Hematopoietic multipotent progenitor cell treated with erythropoietin and hydrocortisone succinate and interleukin-3 and kit ligand, for 15 days (in vitro differentiated cells): ENCODE measurements at regions not wholly inside any gene's neighbourhood (a gene's known extent, or its start where the extent isn't known, plus 50 kb on each side); places are given as distances from the start of the nearest gene placed in this dataset.
A peak's percentile ranks its signal among the peaks of the same experiment; 100 is the strongest.
"Not testable (repeated sequence)": the region's sequence is repeated elsewhere in the genome, so short reads cannot be mapped to it uniquely, and the experiment has no call there.

Experiments used
- DNase-seq: peaks from one replicate; pipeline ENCODE4 v3.0.0-alpha.2; 2015; ENCODE audit warnings: low spot score

DNA sequence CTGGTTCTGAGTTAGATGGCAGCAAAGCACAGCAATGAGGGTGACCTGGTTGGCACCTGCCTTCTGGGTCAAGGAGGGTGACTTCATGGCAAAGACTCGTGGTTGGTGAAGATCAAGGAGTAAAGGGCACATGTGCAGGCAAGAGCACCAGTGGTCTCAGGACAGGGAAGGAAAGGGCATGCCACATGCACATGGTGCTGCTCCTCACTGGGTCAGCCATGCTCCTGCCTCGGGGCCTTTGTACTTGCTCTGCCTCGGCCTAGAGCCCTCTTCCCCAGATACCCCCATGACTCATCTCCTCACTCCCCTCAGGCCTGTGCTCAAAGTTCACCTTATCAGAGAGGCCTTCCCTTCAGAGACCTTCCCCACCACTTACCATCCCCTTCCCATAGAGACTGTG lies 106.7 kb upstream of the KDM7A start:
- DNase-seq = no peak

DNA sequence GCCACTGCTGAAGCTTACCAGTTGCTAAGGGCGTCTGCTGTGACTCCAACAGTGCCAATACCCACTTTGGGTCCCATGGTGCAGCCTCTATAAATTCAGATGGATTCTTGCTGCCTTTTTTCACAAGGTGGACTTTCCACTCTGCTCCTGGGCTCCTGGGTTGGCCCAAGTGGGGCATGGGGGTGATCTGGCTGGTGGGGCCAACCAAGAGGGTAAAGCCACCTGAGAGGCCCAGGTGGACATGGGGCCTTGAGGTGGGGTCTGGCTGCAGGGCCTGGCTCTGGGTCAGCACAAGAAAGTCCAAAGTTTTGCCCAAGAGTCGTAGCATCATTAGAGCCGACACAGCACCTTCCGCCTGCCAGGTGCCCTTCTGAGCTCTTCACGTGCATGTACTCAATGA lies 105.2 kb upstream of the KDM7A start:
- DNase-seq = no peak

GRCh38 chr7:140281255-140281654 lies 104.5 kb upstream of the KDM7A start:
- no peak for DNase-seq

DNA sequence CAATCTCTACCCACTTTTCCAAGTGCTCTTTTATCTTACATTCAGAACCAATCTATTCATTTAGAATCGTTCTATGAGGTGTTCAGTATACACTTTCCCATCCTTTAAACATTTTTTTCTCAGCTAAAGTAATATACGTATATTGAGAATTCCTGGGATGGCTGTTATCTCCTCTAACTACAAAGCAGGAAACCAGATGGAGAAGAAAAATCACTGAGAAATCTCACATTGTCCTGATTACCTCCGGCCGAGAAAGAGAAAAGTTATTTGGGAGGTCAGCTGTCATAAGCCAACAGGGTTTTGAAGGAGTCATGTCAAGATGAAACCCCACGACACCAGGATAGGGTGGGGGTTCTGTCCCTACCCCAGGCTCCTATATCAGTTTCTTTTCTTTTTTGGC lies 99.2 kb upstream of the KDM7A start:
- no peak for DNase-seq

GRCh38 chr7:140275069-140275965 lies 98.5 kb upstream of the KDM7A start:
- no peak for DNase-seq

- DNase-seq = no peak
Observed at GRCh38 chr7:140273417-140273816, 96.6 kb upstream of the KDM7A start.

GRCh38 chr7:140271643-140271968 lies 94.8 kb upstream of the KDM7A start:
- not testable (repeated sequence) for DNase-seq

- DNase-seq = no peak
Observed at GRCh38 chr7:140269004-140269638, 92.3 kb upstream of the KDM7A start.

GRCh38 chr7:140267381-140268226 lies 90.8 kb upstream of the KDM7A start:
- DNase-seq = peak; percentile 73

GRCh38 chr7:140263277-140263676 lies 86.5 kb upstream of the KDM7A start:
- no peak for DNase-seq

- DNase-seq = no peak
Observed at GRCh38 chr7:140262242-140262903, 85.6 kb upstream of the KDM7A start.

DNA sequence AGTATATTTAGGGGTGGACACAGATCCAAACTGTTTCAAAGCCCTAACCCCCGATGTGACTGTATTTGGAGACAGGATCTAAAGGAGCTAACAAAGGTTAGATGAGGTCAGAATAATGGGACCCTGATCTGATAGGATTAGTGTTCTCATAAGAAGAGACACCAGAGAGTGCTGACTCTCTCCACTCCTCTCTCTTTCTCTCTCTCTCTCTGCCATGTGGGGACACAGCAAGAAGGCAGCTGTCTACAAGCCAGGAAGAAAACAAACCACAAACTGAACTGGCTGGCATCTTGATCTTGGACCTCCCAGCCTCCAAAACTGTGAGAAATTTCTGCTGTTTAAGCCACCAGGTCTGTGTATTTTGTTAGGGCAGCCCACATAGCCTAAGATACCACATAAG lies 84.7 kb upstream of the KDM7A start:
- no peak for DNase-seq

DNA sequence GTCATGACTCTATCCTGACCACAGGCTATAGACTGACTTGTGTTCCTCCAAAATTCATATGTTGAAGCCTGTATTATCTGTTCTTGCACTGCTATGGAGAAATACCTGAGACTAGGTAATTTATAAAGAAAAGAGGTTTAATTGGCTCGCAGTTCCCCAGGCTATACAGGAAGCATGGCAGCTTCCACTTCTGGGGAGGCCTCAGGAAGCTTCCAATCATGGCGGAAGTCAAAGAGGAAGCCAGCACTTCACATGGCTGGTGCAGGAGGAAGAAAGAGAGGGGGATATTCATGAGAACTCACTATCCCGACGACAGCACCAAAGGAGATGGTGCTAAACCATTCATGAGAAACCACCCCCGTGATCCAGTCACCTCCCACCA lies 84.3 kb upstream of the KDM7A start:
- DNase-seq = no peak

DNA sequence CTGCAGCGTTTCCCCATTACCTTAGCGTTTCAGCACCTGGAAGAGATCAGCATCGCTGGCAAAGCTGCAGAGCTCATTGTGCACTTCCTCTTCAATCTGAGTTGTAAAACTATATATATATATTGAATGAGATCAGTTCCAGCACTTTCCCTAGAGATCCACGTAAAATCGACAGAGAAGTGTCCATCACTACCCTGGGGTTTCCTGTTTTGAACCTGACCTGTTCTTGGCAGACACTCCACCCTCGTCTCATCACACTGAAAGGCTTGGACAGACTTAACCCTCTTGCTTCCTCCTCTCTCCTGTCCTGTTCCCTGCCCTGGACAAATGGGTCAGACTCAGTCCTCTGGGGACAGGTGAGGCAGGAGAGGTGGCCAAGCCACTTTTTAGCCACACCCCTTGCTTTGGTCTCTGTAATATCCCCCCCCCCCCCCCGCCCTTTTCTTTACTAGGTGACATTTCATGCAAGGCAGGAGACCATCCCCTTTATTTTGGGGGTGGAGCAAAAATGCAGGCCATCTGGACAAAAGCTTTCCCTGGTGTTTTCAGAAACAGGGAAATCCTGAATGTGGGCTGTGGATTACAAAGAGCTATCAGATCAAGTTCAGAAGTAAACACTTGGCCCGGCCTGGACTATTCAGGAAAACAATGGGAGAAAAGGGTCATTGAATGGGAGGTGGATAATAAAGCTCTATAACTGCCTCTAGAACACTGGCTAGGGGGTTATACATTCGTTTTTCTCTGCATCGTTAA lies 83.7 kb upstream of the KDM7A start:
- no peak for DNase-seq

DNA sequence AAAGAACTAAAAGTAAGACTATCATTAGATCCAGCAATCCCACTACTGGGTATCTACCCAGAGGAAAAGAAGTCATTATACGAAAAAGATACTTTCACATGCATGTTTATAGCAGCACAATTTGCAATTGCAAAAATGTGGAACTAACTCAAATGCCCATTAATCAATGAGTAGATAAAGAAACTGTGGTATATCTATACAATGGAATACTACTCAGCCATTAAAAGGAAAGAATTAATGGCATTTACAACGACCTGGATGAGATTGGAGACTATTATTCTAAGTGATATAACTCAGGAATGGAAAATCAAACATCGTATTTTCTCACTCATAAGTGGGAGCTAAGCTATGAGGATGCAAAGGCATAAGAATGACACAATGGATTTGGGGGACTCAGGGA lies 80.5 kb upstream of the KDM7A start:
- DNase-seq = not testable (repeated sequence)

GRCh38 chr7:140254976-140255375 lies 78.2 kb upstream of the KDM7A start:
- DNase-seq = not testable (repeated sequence)

DNA sequence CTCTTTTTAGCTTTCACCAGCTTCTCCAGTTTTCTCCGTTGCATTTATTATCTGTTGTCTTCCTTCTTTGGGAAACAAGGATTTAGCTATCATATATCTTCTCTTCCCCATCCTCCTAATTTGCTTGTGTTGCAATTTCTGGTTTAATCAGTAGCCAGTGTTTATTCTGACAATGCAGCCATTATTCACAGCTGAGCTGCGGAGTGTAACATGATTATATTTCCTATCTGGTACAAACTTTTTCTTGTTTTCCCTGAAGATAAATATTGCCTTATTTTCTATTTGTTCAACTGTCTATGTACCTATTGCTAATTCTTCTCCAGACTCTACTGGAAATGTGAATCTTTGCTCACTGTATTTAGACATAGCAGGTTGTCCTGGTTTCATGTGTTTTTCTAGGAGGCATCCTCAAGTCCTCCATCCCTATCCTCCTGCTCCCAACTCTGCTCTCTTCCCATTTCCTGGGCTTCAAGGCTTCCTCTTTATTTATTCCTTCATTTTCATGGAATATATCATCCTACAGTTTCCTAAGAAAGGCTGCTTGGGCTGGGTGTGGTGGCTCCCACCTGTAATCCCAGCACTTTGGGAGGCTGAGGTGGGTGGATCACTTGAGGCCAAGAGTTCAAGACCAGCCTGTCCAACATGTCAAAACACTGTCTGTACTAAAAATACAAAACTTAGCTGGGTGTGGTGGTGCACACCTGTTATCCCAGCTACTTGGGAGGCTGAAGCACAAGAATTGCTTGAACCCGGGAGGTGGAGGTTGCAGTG lies 72.4 kb upstream of the KDM7A start:
- no peak for DNase-seq

DNA sequence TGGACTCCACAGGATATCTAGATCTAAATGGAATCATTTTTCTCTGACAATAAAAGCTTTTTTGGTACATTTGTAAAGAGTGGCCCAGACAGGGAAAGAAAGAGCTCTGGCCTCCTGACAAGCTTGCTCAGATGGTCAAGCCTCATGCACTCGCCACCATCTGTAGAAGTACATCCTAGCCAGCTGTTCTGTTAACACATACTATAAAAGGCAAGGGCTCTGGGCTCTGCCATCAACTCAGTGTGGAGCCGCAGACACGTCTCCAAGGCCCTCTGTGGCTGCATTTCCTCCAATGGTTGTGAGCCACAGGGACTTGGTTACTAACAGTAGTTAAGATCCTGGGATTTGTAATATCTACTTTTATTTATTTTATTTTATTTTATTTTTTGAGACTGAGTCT lies 70.8 kb upstream of the KDM7A start:
- no peak for DNase-seq

DNA sequence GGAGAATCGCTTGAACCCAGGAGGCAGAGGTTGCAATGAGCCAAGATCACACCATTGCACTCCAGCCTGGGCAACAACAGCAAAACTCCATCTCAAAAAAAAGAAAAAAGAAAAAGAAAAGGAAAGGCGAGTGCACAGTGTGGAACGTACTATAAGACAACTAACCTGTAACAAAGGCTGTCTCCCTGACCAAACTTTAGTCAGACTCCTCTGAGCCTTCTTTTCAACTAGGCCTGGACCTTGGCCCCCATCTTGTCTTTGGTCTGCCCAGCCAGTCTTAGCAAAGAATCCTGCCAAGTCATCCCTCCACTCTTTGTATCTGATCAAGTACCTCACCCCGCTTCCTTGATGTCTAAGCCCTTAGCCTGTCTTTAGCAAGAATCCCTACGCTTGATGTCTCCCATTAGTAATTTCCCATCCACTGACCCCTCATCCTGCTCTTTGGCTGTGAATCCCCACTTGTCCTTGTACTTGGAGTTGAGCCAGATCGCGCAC lies 68.9 kb upstream of the KDM7A start:
- DNase-seq = no peak
